ENCODE measurements at regions not wholly inside any gene's neighbourhood (a gene's known extent, or its start where the extent isn't known, plus 50 kb on each side); places are given as distances from the start of the nearest gene placed in this dataset.

DNA sequence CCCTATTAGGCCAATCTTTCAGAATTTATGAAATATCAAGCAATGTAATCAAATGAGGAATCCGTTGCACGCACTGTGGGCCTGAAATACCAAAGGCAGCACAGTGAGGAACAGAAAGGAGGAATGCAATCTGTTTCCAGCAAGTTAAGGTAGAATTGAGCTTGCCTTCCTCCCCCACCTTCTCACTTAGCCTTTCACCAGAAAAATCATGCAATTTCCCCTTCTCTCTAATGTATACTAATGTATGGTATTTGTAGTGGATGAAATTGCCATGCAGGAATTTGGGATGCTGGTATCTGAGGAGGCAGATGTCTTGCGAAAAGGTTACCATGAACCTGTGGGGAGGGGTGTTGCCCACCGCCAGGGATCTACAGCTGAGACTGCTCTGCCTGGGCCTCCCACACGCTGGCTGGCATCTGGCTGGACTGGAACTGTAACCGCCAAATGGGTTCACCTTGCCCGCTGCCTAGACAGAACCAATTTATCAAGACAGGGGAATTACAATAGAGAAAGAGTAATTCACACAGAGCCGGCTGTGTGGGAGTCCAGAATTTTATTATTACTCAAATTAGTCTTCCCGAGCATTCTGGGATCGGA is 222.4 kb upstream of the MYLIP start:
- intact Hi-C loops (cut with micrococcal nuclease): loop anchor here in 1 of 2 donors (5.0 to 10.0 kb wide), 2 partner anchors 34 to 228 kb away; no protein-coding TSS in a partner anchor
- peaks cover 43 to 45% of the 10 kb centered on the region in 2 donors for H3K4me1 ChIP-seq (ENCODE audit: control insufficient read depth in 1 of 2, insufficient read depth in 2 of 2, low read length in 2 of 2)
- no peaks in the 10 kb centered on the region for H3K27me3 ChIP-seq (ENCODE audit: control insufficient read depth in 2 of 2, insufficient read depth in 2 of 2, low read length in 2 of 2)
- no peak overlapping the region for H3K9ac ChIP-seq (ENCODE audit: insufficient read depth, low read length, poor library complexity, severe bottlenecking)
- no peak overlapping the region for H2AFZ ChIP-seq (ENCODE audit: insufficient read depth, low read depth, low read length, poor library complexity, severe bottlenecking)
- H3K27ac Mint-ChIP-seq: peak overlapping the region; percentile 76 to 92 (median 84)
- no peaks in the 10 kb centered on the region for H4K20me1 ChIP-seq (ENCODE audit: insufficient read depth, low read length)
- H3K36me3 ChIP-seq (replicated peaks in 1 of 2; ENCODE audit: control insufficient read depth in 1 of 2, insufficient read depth in 2 of 2, low read length in 2 of 2): no peaks in the 10 kb centered on the region
- DNase-seq: no peak
- peaks cover 0 to 1% (median 0%) of the 10 kb centered on the region in 3 donors for H3K27me3 Mint-ChIP-seq (ENCODE audit: low read depth in 3 of 3)
- H3K4me3 ChIP-seq (replicated peaks in 1 of 3; ENCODE audit: low read depth in 2 of 3, low read length in 3 of 3): no peak overlapping the region
- H3K9me3 Mint-ChIP-seq: peaks cover 0 to 6% (median 2%) of the 10 kb centered on the region in 7 donors
- 85% methylated on average over 7 of the region's 10 CpGs for WGBS (ENCODE audit: insufficient coverage)
- peaks cover 0 to 2% of the 10 kb centered on the region in 2 donors for H3K36me3 Mint-ChIP-seq
- H3K27ac ChIP-seq (ENCODE audit: low read depth in 1 of 2, low read length in 2 of 2): peak overlapping the region; percentile 54 to 81
- H3K4me1 Mint-ChIP-seq: peaks cover 47% of the 10 kb centered on the region
- no peak overlapping the region for H3K4me3 Mint-ChIP-seq
- TF ChIP-seq, protein P1, sequence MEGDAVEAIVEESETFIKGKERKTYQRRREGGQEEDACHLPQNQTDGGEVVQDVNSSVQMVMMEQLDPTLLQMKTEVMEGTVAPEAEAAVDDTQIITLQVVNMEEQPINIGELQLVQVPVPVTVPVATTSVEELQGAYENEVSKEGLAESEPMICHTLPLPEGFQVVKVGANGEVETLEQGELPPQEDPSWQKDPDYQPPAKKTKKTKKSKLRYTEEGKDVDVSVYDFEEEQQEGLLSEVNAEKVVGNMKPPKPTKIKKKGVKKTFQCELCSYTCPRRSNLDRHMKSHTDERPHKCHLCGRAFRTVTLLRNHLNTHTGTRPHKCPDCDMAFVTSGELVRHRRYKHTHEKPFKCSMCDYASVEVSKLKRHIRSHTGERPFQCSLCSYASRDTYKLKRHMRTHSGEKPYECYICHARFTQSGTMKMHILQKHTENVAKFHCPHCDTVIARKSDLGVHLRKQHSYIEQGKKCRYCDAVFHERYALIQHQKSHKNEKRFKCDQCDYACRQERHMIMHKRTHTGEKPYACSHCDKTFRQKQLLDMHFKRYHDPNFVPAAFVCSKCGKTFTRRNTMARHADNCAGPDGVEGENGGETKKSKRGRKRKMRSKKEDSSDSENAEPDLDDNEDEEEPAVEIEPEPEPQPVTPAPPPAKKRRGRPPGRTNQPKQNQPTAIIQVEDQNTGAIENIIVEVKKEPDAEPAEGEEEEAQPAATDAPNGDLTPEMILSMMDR (IDR thresholded peaks at IDR 0.05): no peak
- no peaks in the 10 kb centered on the region for H3K9me3 ChIP-seq (replicated peaks in 1 of 2; ENCODE audit: control insufficient read depth in 1 of 2, insufficient read depth in 1 of 2, low read length in 2 of 2)
- peak overlapping the region; percentile 43 for H3K4me2 ChIP-seq (replicated peaks; ENCODE audit: extremely low read depth, low read length, poor library complexity, severe bottlenecking)
- H3K79me2 ChIP-seq (ENCODE audit: insufficient read depth, low read length): no peaks in the 10 kb centered on the region

GRCh38 chr6:15905488-15906419 is 223.1 kb upstream of the MYLIP start:
- TF ChIP-seq, protein P1 (IDR thresholded peaks at IDR 0.05): no peak
- H3K36me3 ChIP-seq (replicated peaks in 1 of 2; ENCODE audit: control insufficient read depth in 1 of 2, insufficient read depth in 2 of 2, low read length in 2 of 2): no peaks in the 10 kb centered on the region
- no peaks in the 10 kb centered on the region for H4K20me1 ChIP-seq (ENCODE audit: insufficient read depth, low read length)
- no peak overlapping the region for H2AFZ ChIP-seq (ENCODE audit: insufficient read depth, low read depth, low read length, poor library complexity, severe bottlenecking)
- no peaks in the 10 kb centered on the region for H3K79me2 ChIP-seq (ENCODE audit: insufficient read depth, low read length)
- Mint-ChIP-seq H3K27me3 (ENCODE audit: low read depth in 3 of 3) (peaks cover 0 to 1% (median 0%) of the 10 kb centered on the region in 3 donors), H3K9me3 (peaks cover 0 to 6% (median 2%) of the 10 kb centered on the region in 7 donors), H3K27ac (peak overlapping the region; percentile 34 to 92 (median 84)), H3K4me1 (peaks cover 55% of the 10 kb centered on the region), H3K4me3 (peak overlapping the region; percentile 32 to 65), H3K36me3 (peaks cover 0 to 2% of the 10 kb centered on the region in 2 donors)
- no peaks in the 10 kb centered on the region for H3K9me3 ChIP-seq (replicated peaks in 1 of 2; ENCODE audit: control insufficient read depth in 1 of 2, insufficient read depth in 1 of 2, low read length in 2 of 2)
- intact Hi-C loops (cut with micrococcal nuclease): loop anchor here in 1 of 2 donors (5.0 to 10.0 kb wide), 2 partner anchors 33 to 229 kb away; no protein-coding TSS in a partner anchor
- WGBS (ENCODE audit: insufficient coverage): 64% methylated on average over 2 of the region's 8 CpGs
- peak overlapping the region in 1 of 3 experiments; percentile 12 for H3K4me3 ChIP-seq (replicated peaks in 1 of 3; ENCODE audit: low read depth in 2 of 3, low read length in 3 of 3)
- DNase-seq: peak; percentile 59 to 80 (median 66)
- no peak overlapping the region for H3K9ac ChIP-seq (ENCODE audit: insufficient read depth, low read length, poor library complexity, severe bottlenecking)
- no peaks in the 10 kb centered on the region for H3K27me3 ChIP-seq (ENCODE audit: control insufficient read depth in 2 of 2, insufficient read depth in 2 of 2, low read length in 2 of 2)
- peak overlapping the region; percentile 54 to 81 for H3K27ac ChIP-seq (ENCODE audit: low read depth in 1 of 2, low read length in 2 of 2)
- peak overlapping the region; percentile 43 for H3K4me2 ChIP-seq (replicated peaks; ENCODE audit: extremely low read depth, low read length, poor library complexity, severe bottlenecking)
- H3K4me1 ChIP-seq (ENCODE audit: control insufficient read depth in 1 of 2, insufficient read depth in 2 of 2, low read length in 2 of 2): peaks cover 51 to 53% of the 10 kb centered on the region in 2 donors

Measured in CD14-positive monocyte (primary cell).